Osteocyte (in vitro differentiated cells): ENCODE measurements at regions not wholly inside any gene's neighbourhood (a gene's known extent, or its start where the extent isn't known, plus 50 kb on each side); places are given as distances from the start of the nearest gene placed in this dataset.

Source experiments
- DNase-seq: peaks from one replicate; pipeline ENCODE4 v3.0.0; 2021; ENCODE audit warnings: mixed read lengths; ENCODE audit not compliant: unreplicated experiment; ENCODE audit errors: extremely low spot score
- H3K27ac Mint-ChIP-seq: one replicate; pipeline ENCODE4 v1.8.0; 2021; ENCODE audit warnings: mild to moderate bottlenecking, mixed read lengths; ENCODE audit not compliant: unreplicated experiment
- H3K27me3 Mint-ChIP-seq: one replicate; pipeline ENCODE4 v1.8.0; 2021; ENCODE audit warnings: mixed read lengths; ENCODE audit not compliant: unreplicated experiment
- H3K36me3 Mint-ChIP-seq: one replicate; pipeline ENCODE4 v1.8.0; 2021; ENCODE audit warnings: mixed read lengths; ENCODE audit not compliant: unreplicated experiment
- H3K4me1 Mint-ChIP-seq: one replicate; pipeline ENCODE4 v1.8.0; 2021; ENCODE audit warnings: mixed read lengths; ENCODE audit not compliant: unreplicated experiment
- H3K4me3 Mint-ChIP-seq: one replicate; pipeline ENCODE4 v1.8.0; 2021; ENCODE audit warnings: mild to moderate bottlenecking, moderate library complexity, mixed read lengths; ENCODE audit not compliant: unreplicated experiment
- H3K9me3 Mint-ChIP-seq: one replicate; pipeline ENCODE4 v1.8.0; 2021; ENCODE audit warnings: mixed read lengths; ENCODE audit not compliant: unreplicated experiment
- TF ChIP-seq, protein P1 (sequence below): fragments of 200-600 bp; sonication (generic); IDR thresholded peaks from 2 replicates; pipeline ENCODE4 v1.5.0; 2021; ENCODE audit warnings: antibody characterized with exemption, mild to moderate bottlenecking, moderate library complexity

- no peak overlapping the region for H3K4me3 Mint-ChIP-seq
These were observed 61.2 kb upstream of the MEOX2 start for GRCh38 chr7:15747712-15748111.

GRCh38 chr7:15747301-15747700, 60.8 kb upstream of the MEOX2 start:
- Mint-ChIP-seq H3K4me3 (no peak overlapping the region), H3K9me3 (no peaks in the 10 kb centered on the region), H3K27ac (no peak overlapping the region), H3K4me1 (peaks cover 34% of the 10 kb centered on the region), H3K36me3 (no peaks in the 10 kb centered on the region), H3K27me3 (no peaks in the 10 kb centered on the region)
- TF ChIP-seq, protein P1, sequence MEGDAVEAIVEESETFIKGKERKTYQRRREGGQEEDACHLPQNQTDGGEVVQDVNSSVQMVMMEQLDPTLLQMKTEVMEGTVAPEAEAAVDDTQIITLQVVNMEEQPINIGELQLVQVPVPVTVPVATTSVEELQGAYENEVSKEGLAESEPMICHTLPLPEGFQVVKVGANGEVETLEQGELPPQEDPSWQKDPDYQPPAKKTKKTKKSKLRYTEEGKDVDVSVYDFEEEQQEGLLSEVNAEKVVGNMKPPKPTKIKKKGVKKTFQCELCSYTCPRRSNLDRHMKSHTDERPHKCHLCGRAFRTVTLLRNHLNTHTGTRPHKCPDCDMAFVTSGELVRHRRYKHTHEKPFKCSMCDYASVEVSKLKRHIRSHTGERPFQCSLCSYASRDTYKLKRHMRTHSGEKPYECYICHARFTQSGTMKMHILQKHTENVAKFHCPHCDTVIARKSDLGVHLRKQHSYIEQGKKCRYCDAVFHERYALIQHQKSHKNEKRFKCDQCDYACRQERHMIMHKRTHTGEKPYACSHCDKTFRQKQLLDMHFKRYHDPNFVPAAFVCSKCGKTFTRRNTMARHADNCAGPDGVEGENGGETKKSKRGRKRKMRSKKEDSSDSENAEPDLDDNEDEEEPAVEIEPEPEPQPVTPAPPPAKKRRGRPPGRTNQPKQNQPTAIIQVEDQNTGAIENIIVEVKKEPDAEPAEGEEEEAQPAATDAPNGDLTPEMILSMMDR = no peak
- DNase-seq = no peak

More at GRCh38 chr7:15747712-15748111, 61.2 kb upstream of the MEOX2 start:
- H3K36me3 Mint-ChIP-seq = no peaks in the 10 kb centered on the region
- TF ChIP-seq, protein P1 = no peak
- peaks cover 36% of the 10 kb centered on the region for H3K4me1 Mint-ChIP-seq
- DNase-seq = no peak
- H3K27ac Mint-ChIP-seq = no peak overlapping the region
- no peaks in the 10 kb centered on the region for H3K9me3 Mint-ChIP-seq
- H3K27me3 Mint-ChIP-seq = no peaks in the 10 kb centered on the region

GRCh38 chr7:15743926-15744480, 57.5 kb upstream of the MEOX2 start:
- Mint-ChIP-seq H3K27ac (no peak overlapping the region), H3K9me3 (peaks cover 7% of the 10 kb centered on the region), H3K27me3 (no peaks in the 10 kb centered on the region), H3K36me3 (no peaks in the 10 kb centered on the region), H3K4me3 (no peak overlapping the region), H3K4me1 (peaks cover 5% of the 10 kb centered on the region)
- DNase-seq = no peak
- TF ChIP-seq, protein P1 = no peak

DNA sequence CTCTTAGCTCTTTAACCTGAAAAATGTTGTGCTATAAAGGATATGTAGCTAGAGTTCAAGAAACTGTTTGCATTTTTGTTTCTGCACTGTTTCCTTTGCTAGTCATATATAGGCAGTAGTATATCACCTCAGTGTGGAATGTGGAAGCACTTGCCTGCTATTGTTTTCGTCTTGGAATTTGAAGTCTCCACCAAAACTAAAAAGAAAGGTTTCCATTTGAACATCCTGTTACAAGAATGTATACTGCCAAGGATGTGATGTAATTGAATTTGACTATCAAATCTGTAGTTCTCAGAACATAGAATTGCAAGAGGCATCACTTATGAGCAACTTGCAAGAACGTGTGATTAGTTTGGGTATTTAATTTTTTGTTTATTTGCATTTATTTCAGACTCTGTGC, 51.1 kb upstream of the MEOX2 start:
- no peaks in the 10 kb centered on the region for H3K4me1 Mint-ChIP-seq
- no peak for DNase-seq
- no peaks in the 10 kb centered on the region for H3K36me3 Mint-ChIP-seq
- H3K9me3 Mint-ChIP-seq = peaks cover 7% of the 10 kb centered on the region
- no peak overlapping the region for H3K4me3 Mint-ChIP-seq
- no peaks in the 10 kb centered on the region for H3K27me3 Mint-ChIP-seq
- TF ChIP-seq, protein P1 = no peak
- H3K27ac Mint-ChIP-seq = no peak overlapping the region
